ENCODE measurements at regions not wholly inside any gene's neighbourhood (a gene's known extent, or its start where the extent isn't known, plus 50 kb on each side); places are given as distances from the start of the nearest gene placed in this dataset.

DNA sequence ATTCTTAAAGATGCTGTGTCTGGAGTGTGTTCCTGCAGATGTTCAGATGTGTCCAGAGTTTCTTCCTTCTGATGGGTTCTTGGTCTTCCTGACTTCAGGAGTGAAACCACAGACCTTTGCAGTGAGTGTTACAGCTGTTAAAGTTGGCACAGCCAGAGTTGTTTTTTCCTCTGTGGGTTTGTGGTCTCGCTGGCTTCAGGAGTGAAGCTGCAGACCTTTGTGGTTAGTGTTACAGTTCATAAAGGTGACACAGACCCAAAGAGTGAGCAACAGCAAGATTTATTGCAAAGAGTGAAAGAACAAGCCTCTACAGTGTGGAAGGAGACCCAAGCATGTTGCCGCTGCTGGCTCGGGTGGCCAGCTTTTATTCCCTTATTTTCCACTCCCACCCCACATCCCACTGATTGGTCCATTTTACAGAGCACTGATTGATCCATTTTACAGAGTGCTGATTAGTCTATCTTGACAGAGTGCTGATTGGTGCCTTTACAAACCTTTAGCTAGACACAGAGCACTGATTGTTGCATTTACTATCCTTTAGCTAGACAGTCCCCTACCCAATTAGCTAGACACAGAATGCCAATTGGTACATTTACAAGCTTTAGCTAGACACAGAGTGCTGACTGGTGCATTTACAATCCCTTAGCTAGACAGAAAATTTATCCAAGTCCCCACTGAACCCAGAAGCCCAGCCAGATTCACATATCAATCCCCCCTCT is 266.6 kb downstream of the RPS4Y2 start:
- Mint-ChIP-seq H3K27ac (no peak overlapping the region), H3K4me3 (no peak overlapping the region), H3K4me1 (no peaks in the 10 kb centered on the region), H3K36me3 (peaks cover 6% of the 10 kb centered on the region), H3K27me3 (ENCODE audit: low read depth) (no peaks in the 10 kb centered on the region), H3K9me3 (peaks cover 18% of the 10 kb centered on the region; the same call in 1 of the 2 replicates)
- ChIA-PET POLR2A (no interaction called here), CTCF (no interaction called here)
- no peak for ATAC-seq
- no peak for DNase-seq (ENCODE audit: low spot score)
- TF ChIP-seq FOXJ3 (CRISPR knock-in tag; IDR thresholded peaks at IDR 0.05; ENCODE audit: borderline replicate concordance), result no peak

- Mint-ChIP-seq H3K9me3 (peaks cover 23% of the 10 kb centered on the region; the same call in 1 of the 2 replicates), H3K36me3 (peaks cover 6% of the 10 kb centered on the region), H3K4me3 (no peak overlapping the region), H3K27me3 (ENCODE audit: low read depth) (no peaks in the 10 kb centered on the region), H3K27ac (no peak overlapping the region), H3K4me1 (no peaks in the 10 kb centered on the region)
- TF ChIP-seq ZBTB21 (CRISPR knock-in tag; IDR thresholded peaks at IDR 0.05; ENCODE audit: borderline replicate concordance), result no peak
- TF ChIP-seq NR1H2 (CRISPR knock-in tag; IDR thresholded peaks at IDR 0.05), result no peak
- TF ChIP-seq ETV6 (CRISPR knock-in tag; IDR thresholded peaks at IDR 0.05), result no peak
- TF ChIP-seq NR2C2 (CRISPR knock-in tag; IDR thresholded peaks at IDR 0.05), result no peak
- TF ChIP-seq, protein P1, sequence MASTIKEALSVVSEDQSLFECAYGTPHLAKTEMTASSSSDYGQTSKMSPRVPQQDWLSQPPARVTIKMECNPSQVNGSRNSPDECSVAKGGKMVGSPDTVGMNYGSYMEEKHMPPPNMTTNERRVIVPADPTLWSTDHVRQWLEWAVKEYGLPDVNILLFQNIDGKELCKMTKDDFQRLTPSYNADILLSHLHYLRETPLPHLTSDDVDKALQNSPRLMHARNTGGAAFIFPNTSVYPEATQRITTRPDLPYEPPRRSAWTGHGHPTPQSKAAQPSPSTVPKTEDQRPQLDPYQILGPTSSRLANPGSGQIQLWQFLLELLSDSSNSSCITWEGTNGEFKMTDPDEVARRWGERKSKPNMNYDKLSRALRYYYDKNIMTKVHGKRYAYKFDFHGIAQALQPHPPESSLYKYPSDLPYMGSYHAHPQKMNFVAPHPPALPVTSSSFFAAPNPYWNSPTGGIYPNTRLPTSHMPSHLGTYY (CRISPR knock-in tag; IDR thresholded peaks at IDR 0.05), result no peak
- TF ChIP-seq ZNF317 (CRISPR knock-in tag; IDR thresholded peaks at IDR 0.05; ENCODE audit: borderline replicate concordance, low read depth), result no peak
- no peak for TF ChIP-seq STAT6 (CRISPR knock-in tag; conservative IDR thresholded peaks at IDR 0.05; ENCODE audit: low read depth)
- no peak for TF ChIP-seq FOXP1 (CRISPR knock-in tag; IDR thresholded peaks at IDR 0.05; ENCODE audit: borderline replicate concordance)
- no peak for TF ChIP-seq KAT7 (CRISPR knock-in tag; IDR thresholded peaks at IDR 0.05; ENCODE audit: borderline replicate concordance)
- TF ChIP-seq TCF7 (CRISPR knock-in tag; IDR thresholded peaks at IDR 0.05; ENCODE audit: low read depth), result no peak
- no peak for TF ChIP-seq CBFB (CRISPR knock-in tag; IDR thresholded peaks at IDR 0.05; ENCODE audit: low read depth)
- no peak for TF ChIP-seq ZNF671 (CRISPR knock-in tag; IDR thresholded peaks at IDR 0.05)
- TF ChIP-seq, protein P2, sequence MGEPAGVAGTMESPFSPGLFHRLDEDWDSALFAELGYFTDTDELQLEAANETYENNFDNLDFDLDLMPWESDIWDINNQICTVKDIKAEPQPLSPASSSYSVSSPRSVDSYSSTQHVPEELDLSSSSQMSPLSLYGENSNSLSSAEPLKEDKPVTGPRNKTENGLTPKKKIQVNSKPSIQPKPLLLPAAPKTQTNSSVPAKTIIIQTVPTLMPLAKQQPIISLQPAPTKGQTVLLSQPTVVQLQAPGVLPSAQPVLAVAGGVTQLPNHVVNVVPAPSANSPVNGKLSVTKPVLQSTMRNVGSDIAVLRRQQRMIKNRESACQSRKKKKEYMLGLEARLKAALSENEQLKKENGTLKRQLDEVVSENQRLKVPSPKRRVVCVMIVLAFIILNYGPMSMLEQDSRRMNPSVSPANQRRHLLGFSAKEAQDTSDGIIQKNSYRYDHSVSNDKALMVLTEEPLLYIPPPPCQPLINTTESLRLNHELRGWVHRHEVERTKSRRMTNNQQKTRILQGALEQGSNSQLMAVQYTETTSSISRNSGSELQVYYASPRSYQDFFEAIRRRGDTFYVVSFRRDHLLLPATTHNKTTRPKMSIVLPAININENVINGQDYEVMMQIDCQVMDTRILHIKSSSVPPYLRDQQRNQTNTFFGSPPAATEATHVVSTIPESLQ (CRISPR knock-in tag; IDR thresholded peaks at IDR 0.05), result no peak
- TF ChIP-seq, protein P3, sequence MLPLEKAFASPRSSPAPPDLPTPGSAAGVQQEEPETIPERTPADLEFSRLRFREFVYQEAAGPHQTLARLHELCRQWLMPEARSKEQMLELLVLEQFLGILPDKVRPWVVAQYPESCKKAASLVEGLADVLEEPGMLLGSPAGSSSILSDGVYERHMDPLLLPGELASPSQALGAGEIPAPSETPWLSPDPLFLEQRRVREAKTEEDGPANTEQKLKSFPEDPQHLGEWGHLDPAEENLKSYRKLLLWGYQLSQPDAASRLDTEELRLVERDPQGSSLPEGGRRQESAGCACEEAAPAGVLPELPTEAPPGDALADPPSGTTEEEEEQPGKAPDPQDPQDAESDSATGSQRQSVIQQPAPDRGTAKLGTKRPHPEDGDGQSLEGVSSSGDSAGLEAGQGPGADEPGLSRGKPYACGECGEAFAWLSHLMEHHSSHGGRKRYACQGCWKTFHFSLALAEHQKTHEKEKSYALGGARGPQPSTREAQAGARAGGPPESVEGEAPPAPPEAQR (CRISPR knock-in tag; IDR thresholded peaks at IDR 0.05), result no peak
- ATAC-seq (no peak), DNase-seq (ENCODE audit: low spot score) (no peak)
- POLR2A ChIA-PET, result no interaction called here
- CTCF ChIA-PET, result no interaction called here
These were observed 268.0 kb downstream of the RPS4Y2 start for GRCh38 chrY:21023906-21024305.

DNA sequence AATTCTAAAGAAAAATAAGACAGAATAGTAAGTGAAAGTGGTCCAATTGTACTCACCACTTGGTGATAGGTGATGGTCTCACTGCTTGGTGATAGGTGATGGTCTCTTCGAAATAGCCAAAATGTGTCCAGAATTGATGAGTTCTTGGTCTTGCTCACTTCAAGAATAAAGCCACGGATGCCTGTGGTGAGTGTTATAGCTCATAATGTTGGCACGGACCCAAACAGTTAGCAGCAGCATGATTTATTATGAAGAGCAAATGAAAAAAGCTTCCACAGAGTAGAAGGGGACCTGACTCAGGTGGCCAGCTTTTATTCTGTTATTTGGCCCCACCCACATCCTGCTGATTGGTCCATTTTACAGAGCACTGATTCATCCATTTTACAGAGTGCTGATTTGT is 272.6 kb downstream of the RPS4Y2 start:
- H3K4me3 Mint-ChIP-seq, result no peak overlapping the region
- H3K27me3 Mint-ChIP-seq (ENCODE audit: low read depth), result no peaks in the 10 kb centered on the region
- no peak overlapping the region for H3K27ac Mint-ChIP-seq
- POLR2A ChIA-PET, result no interaction called here
- peaks cover 31% of the 10 kb centered on the region for H3K9me3 Mint-ChIP-seq
- H3K4me1 Mint-ChIP-seq, result no peaks in the 10 kb centered on the region
- DNase-seq (ENCODE audit: low spot score) (no peak), ATAC-seq (no peak)
- H3K36me3 Mint-ChIP-seq, result peaks cover 12% of the 10 kb centered on the region
- CTCF ChIA-PET, result no interaction called here
- TF ChIP-seq AR (CRISPR knock-in tag; IDR thresholded peaks at IDR 0.05) (no peak), CREB1 (CRISPR knock-in tag; IDR thresholded peaks at IDR 0.05) (no peak), MLX (CRISPR knock-in tag; IDR thresholded peaks at IDR 0.05) (no peak)

Measured in WTC11 (cell line).